ENCODE measurements at regions not wholly inside any gene's neighbourhood (a gene's known extent, or its start where the extent isn't known, plus 50 kb on each side); places are given as distances from the start of the nearest gene placed in this dataset.

- no peak overlapping the region for H3K27ac ChIP-seq
- H3K9me3 ChIP-seq (ENCODE audit: control insufficient read depth, low read length): no peaks in the 10 kb centered on the region
- H2AFZ ChIP-seq: no peak overlapping the region
- H3K9ac ChIP-seq: no peak overlapping the region
- TF ChIP-seq, protein P1, sequence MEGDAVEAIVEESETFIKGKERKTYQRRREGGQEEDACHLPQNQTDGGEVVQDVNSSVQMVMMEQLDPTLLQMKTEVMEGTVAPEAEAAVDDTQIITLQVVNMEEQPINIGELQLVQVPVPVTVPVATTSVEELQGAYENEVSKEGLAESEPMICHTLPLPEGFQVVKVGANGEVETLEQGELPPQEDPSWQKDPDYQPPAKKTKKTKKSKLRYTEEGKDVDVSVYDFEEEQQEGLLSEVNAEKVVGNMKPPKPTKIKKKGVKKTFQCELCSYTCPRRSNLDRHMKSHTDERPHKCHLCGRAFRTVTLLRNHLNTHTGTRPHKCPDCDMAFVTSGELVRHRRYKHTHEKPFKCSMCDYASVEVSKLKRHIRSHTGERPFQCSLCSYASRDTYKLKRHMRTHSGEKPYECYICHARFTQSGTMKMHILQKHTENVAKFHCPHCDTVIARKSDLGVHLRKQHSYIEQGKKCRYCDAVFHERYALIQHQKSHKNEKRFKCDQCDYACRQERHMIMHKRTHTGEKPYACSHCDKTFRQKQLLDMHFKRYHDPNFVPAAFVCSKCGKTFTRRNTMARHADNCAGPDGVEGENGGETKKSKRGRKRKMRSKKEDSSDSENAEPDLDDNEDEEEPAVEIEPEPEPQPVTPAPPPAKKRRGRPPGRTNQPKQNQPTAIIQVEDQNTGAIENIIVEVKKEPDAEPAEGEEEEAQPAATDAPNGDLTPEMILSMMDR (IDR thresholded peaks at IDR 0.05): no peak
- no peaks in the 10 kb centered on the region for H3K79me2 ChIP-seq
- H3K4me3 ChIP-seq (ENCODE audit: low read depth, low read length): no peak overlapping the region
- no peaks in the 10 kb centered on the region for H3K36me3 ChIP-seq (ENCODE audit: control insufficient read depth, insufficient read depth, low read length)
- no peak overlapping the region for H3K4me2 ChIP-seq (ENCODE audit: low read length)
- no peaks in the 10 kb centered on the region for H3K27me3 ChIP-seq (ENCODE audit: control insufficient read depth, insufficient read depth, low read length)
- no peaks in the 10 kb centered on the region for H3K4me1 ChIP-seq
Measured at GRCh38 chr13:65670014-65670625, 1560.0 kb downstream of the PCDH9 start.

DNA sequence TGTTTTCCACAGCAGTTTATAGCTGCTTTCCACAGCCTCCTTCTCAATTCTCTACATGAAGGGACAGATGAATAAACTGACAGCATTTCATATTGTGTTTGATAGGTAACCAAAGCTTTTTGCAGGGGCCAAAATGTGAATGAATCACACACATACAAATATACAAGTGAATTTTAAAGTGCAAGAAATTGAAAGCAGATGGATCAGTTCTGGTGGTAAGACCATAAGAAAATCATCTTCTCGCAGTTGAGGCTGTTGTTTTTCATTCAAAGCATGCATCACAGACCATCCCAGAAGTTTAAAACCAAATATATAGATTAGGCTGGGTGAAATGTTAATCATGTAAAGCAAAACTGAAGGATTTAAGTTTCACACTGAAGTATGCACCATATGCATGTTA lies 1569.4 kb downstream of the PCDH9 start:
- Histone ChIP-seq H2AFZ (no peak overlapping the region), H3K4me1 (no peaks in the 10 kb centered on the region), H3K9me3 (ENCODE audit: control insufficient read depth, low read length) (no peaks in the 10 kb centered on the region), H3K4me2 (ENCODE audit: low read length) (no peak overlapping the region), H3K27me3 (ENCODE audit: control insufficient read depth, insufficient read depth, low read length) (no peaks in the 10 kb centered on the region), H3K27ac (no peak overlapping the region), H3K4me3 (ENCODE audit: low read depth, low read length) (no peak overlapping the region), H3K9ac (no peak overlapping the region), H3K79me2 (no peaks in the 10 kb centered on the region), H3K36me3 (ENCODE audit: control insufficient read depth, insufficient read depth, low read length) (no peaks in the 10 kb centered on the region)
- TF ChIP-seq, protein P1 (IDR thresholded peaks at IDR 0.05): no peak

GRCh38 chr13:65656740-65657329 lies 1573.3 kb downstream of the PCDH9 start:
- TF ChIP-seq, protein P1 (IDR thresholded peaks at IDR 0.05): no peak
- H3K4me3 ChIP-seq (ENCODE audit: low read depth, low read length): no peak overlapping the region
- no peaks in the 10 kb centered on the region for H3K79me2 ChIP-seq
- no peak overlapping the region for H3K4me2 ChIP-seq (ENCODE audit: low read length)
- no peak overlapping the region for H3K27ac ChIP-seq
- H2AFZ ChIP-seq: no peak overlapping the region
- H3K27me3 ChIP-seq (ENCODE audit: control insufficient read depth, insufficient read depth, low read length): no peaks in the 10 kb centered on the region
- H3K9me3 ChIP-seq (ENCODE audit: control insufficient read depth, low read length): no peaks in the 10 kb centered on the region
- H3K4me1 ChIP-seq: no peaks in the 10 kb centered on the region
- no peaks in the 10 kb centered on the region for H3K36me3 ChIP-seq (ENCODE audit: control insufficient read depth, insufficient read depth, low read length)
- no peak overlapping the region for H3K9ac ChIP-seq

- Histone ChIP-seq H2AFZ (no peak overlapping the region), H3K9ac (no peak overlapping the region)
- TF ChIP-seq, protein P1 (IDR thresholded peaks at IDR 0.05): no peak
Measured at GRCh38 chr13:65653613-65654012, 1576.5 kb downstream of the PCDH9 start.

DNA sequence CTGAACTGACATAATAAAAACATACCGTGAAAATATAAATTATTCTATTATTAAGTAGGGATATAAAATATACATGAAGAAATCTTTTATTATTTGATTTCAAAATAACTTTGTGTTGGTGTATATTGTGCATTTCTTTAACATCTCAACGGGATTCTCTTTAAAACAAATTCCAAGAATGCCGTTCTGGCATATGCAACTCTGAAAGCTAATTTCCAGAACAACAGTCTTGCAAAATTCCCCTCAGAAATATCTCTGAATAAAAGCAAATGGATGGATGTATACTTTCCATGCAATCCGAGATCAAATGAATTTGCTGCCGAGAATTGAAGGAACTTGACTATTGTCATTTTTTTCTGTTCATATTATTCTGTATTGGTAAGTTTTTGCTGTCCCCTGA lies 1579.8 kb downstream of the PCDH9 start:
- no peaks in the 10 kb centered on the region for H3K4me1 ChIP-seq
- H3K9me3 ChIP-seq (ENCODE audit: control insufficient read depth, low read length): no peaks in the 10 kb centered on the region
- TF ChIP-seq, protein P1 (IDR thresholded peaks at IDR 0.05): no peak
- H3K9ac ChIP-seq: no peak overlapping the region
- H3K79me2 ChIP-seq: no peaks in the 10 kb centered on the region
- H3K4me2 ChIP-seq (ENCODE audit: low read length): no peak overlapping the region
- no peak overlapping the region for H2AFZ ChIP-seq
- no peak overlapping the region for H3K4me3 ChIP-seq (ENCODE audit: low read depth, low read length)
- no peaks in the 10 kb centered on the region for H3K36me3 ChIP-seq (ENCODE audit: control insufficient read depth, insufficient read depth, low read length)
- no peaks in the 10 kb centered on the region for H3K27me3 ChIP-seq (ENCODE audit: control insufficient read depth, insufficient read depth, low read length)
- no peak overlapping the region for H3K27ac ChIP-seq

More at GRCh38 chr13:65653613-65654012, 1576.5 kb downstream of the PCDH9 start:
- Histone ChIP-seq H3K36me3 (ENCODE audit: control insufficient read depth, insufficient read depth, low read length) (no peaks in the 10 kb centered on the region), H3K9me3 (ENCODE audit: control insufficient read depth, low read length) (no peaks in the 10 kb centered on the region), H3K4me1 (no peaks in the 10 kb centered on the region), H3K4me2 (ENCODE audit: low read length) (no peak overlapping the region), H3K27ac (no peak overlapping the region), H3K4me3 (ENCODE audit: low read depth, low read length) (no peak overlapping the region), H3K27me3 (ENCODE audit: control insufficient read depth, insufficient read depth, low read length) (no peaks in the 10 kb centered on the region), H3K79me2 (no peaks in the 10 kb centered on the region)

Data from parathyroid adenoma (tissue), 2 donors.